ENCODE measurements at regions not wholly inside any gene's neighbourhood (a gene's known extent, or its start where the extent isn't known, plus 50 kb on each side); places are given as distances from the start of the nearest gene placed in this dataset.
"Not testable (repeated sequence)": the region's sequence is repeated elsewhere in the genome, so short reads cannot be mapped to it uniquely, and the experiment has no call there.

DNA sequence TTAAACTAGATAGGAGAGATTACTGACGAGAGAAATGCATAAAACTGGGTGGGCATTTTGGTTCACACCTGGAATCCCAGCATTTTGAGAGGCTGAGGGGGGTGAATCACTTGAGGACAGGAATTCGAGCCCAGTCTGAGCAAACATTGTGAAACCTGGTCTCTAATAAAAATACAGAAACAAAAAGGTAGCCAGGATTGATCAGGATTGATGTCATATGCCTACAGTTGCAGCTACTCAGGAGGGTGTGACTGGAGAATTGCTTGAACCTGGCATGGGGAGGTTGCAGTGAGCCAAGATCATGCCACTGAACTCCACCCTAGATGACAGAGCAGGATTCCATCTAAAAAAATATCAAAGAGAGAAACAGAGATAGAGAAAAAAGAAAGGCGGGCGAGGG lies 751.7 kb upstream of the AMELY start:
- Histone ChIP-seq H3K4me1 (no peaks in the 10 kb centered on the region), H3K36me3 (no peaks in the 10 kb centered on the region), H3K27me3 (no peaks in the 10 kb centered on the region), H3K9me3 (no peaks in the 10 kb centered on the region), H3K27ac (no peak overlapping the region), H3K4me3 (no peak overlapping the region)
- intact Hi-C loops (cut with DNase I; ENCODE audit: low total_unique reads): no loop called here
- TF ChIP-seq POLR2A (IDR thresholded peaks at IDR 0.05) (no peak), POLR2AphosphoS5 (IDR thresholded peaks at IDR 0.05) (no peak)
- TF ChIP-seq, protein P1, sequence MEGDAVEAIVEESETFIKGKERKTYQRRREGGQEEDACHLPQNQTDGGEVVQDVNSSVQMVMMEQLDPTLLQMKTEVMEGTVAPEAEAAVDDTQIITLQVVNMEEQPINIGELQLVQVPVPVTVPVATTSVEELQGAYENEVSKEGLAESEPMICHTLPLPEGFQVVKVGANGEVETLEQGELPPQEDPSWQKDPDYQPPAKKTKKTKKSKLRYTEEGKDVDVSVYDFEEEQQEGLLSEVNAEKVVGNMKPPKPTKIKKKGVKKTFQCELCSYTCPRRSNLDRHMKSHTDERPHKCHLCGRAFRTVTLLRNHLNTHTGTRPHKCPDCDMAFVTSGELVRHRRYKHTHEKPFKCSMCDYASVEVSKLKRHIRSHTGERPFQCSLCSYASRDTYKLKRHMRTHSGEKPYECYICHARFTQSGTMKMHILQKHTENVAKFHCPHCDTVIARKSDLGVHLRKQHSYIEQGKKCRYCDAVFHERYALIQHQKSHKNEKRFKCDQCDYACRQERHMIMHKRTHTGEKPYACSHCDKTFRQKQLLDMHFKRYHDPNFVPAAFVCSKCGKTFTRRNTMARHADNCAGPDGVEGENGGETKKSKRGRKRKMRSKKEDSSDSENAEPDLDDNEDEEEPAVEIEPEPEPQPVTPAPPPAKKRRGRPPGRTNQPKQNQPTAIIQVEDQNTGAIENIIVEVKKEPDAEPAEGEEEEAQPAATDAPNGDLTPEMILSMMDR (IDR thresholded peaks at IDR 0.05): no peak
- DNase-seq (ENCODE audit: low spot score in 2 of 2): no peak

DNA sequence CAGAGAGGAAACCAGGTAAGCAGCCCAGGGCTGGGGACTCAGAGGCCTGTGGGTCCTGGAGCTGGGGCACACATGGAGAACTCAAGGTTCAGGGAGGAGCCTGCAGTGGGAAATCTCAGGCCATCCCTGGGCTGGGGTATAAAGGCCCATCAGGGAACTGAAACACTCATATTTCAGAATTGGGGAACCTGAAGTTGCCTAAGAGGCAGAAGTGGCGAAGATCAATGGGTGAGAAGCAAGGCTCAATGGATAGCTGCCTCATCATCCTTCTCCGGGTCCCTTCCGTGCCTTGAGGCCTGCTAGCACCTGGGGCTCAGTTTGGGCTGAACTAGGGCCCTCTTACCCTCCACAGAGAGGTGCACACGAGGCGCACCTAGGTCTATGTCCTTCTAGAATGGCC lies 747.5 kb upstream of the AMELY start:
- H3K4me1 ChIP-seq: no peaks in the 10 kb centered on the region
- no peak for DNase-seq (ENCODE audit: low spot score in 2 of 2)
- no peaks in the 10 kb centered on the region for H3K27me3 ChIP-seq
- intact Hi-C loops (cut with DNase I; ENCODE audit: low total_unique reads): no loop called here
- no peak for TF ChIP-seq POLR2A (IDR thresholded peaks at IDR 0.05)
- TF ChIP-seq, protein P1 (IDR thresholded peaks at IDR 0.05): no peak
- TF ChIP-seq POLR2AphosphoS5 (IDR thresholded peaks at IDR 0.05): no peak
- no peak overlapping the region for H3K27ac ChIP-seq
- H3K4me3 ChIP-seq: no peak overlapping the region
- no peaks in the 10 kb centered on the region for H3K9me3 ChIP-seq
- no peaks in the 10 kb centered on the region for H3K36me3 ChIP-seq

DNA sequence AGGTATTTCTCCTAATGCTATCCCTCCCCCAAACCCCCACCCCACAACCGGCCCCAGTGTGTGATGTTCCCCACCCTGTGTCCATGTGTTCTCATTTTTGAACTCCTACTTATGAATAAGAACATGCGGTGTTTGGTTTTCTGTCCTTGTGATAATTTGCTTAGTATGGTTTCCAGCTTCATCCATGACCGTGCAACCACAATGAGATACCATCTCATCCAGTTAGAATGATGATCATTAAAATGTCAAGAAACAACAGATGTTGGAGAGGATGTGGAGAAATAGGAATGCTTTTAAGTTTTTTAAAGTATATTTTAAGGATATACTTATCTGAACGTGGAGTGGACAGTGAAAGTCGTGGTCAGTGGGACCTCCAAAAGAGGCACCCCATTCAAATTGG lies 745.0 kb upstream of the AMELY start:
- intact Hi-C loops (cut with DNase I; ENCODE audit: low total_unique reads): no loop called here
- no peak for DNase-seq (ENCODE audit: low spot score in 2 of 2)
- TF ChIP-seq, protein P1 (IDR thresholded peaks at IDR 0.05): no peak
- TF ChIP-seq POLR2AphosphoS5 (IDR thresholded peaks at IDR 0.05): no peak
- no peak for TF ChIP-seq POLR2A (IDR thresholded peaks at IDR 0.05)
- no peak overlapping the region for H3K4me3 ChIP-seq
- H3K4me1 ChIP-seq: no peaks in the 10 kb centered on the region
- no peaks in the 10 kb centered on the region for H3K36me3 ChIP-seq
- H3K27me3 ChIP-seq: no peaks in the 10 kb centered on the region
- no peaks in the 10 kb centered on the region for H3K9me3 ChIP-seq
- H3K27ac ChIP-seq: no peak overlapping the region

DNA sequence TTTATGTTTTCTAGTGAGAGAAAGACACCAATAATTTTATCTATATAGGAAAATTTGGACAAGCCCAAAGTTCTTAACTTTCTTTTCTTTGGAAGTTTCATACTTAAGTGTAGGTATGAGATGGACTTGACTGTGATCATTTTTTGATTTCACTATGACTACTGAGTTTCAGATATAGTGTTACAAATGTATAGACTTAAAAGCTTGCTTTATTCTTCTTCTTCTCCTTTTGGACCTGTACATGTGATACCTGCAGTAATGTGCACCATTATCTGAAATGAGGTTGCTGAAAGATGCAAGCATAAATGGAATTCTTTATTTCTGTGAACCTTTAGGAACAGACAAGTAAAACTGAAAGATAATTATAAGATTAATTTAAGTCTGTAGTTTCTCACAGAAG lies 743.4 kb upstream of the AMELY start:
- Histone ChIP-seq H3K9me3 (no peaks in the 10 kb centered on the region), H3K27ac (no peak overlapping the region), H3K36me3 (no peaks in the 10 kb centered on the region), H3K27me3 (no peaks in the 10 kb centered on the region), H3K4me1 (no peaks in the 10 kb centered on the region), H3K4me3 (no peak overlapping the region)
- no peak for TF ChIP-seq POLR2AphosphoS5 (IDR thresholded peaks at IDR 0.05)
- TF ChIP-seq, protein P1 (IDR thresholded peaks at IDR 0.05): no peak
- TF ChIP-seq POLR2A (IDR thresholded peaks at IDR 0.05): no peak
- intact Hi-C loops (cut with DNase I; ENCODE audit: low total_unique reads): no loop called here
- DNase-seq (ENCODE audit: low spot score in 2 of 2): no peak

DNA sequence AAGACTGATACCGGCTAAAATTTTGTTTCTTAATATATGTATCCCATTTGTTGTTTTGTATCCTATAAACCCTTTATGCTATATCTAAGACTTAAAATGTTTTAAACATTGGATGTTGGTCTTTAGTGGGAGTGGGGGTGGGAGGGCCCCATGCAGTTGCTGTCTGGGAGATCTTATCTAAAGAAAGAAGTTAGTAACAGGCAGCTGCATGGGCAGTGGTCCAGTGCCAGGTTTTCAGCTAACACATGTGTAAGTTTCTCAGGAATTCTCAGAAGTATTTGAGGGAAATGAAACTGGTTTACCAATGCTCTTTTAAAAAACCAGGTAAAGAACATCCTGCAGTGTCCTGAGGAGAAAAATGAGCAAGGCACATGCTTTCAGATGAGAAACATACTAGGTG lies 738.3 kb upstream of the AMELY start:
- H3K36me3 ChIP-seq; H3K4me1 ChIP-seq; H3K4me3 ChIP-seq; intact Hi-C loops (cut with DNase I; ENCODE audit: low total_unique reads); H3K27me3 ChIP-seq; DNase-seq (ENCODE audit: low spot score in 2 of 2); H3K27ac ChIP-seq; H3K9me3 ChIP-seq: not testable (repeated sequence)

Measured in breast epithelium (tissue), 4 donors.